ENCODE measurements at regions not wholly inside any gene's neighbourhood (a gene's known extent, or its start where the extent isn't known, plus 50 kb on each side); places are given as distances from the start of the nearest gene placed in this dataset.

DNA sequence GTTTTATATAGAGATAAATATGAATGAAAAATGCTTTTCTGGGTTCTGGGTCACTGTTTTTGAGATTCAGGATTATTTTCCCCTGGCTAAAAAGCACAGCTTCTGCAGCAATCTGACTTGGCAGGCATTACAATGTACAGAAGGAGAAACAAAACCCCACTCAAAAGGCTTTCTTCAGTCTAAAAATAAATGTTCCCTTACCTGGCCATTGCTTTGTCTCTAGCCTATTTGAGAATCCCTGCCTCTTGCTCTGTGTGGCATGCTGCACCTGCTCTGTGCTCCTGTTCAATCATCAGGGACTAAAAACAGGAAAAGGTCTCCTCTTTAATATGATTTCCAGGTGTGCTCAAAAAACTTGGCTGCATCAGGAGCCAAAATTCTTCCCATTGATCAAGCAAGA is 187.4 kb upstream of the STAC start:
- DNase-seq (ENCODE audit: low read depth): no peak

GRCh38 chr3:36193448-36193847 is 186.9 kb upstream of the STAC start:
- DNase-seq (ENCODE audit: low read depth): no peak

DNA sequence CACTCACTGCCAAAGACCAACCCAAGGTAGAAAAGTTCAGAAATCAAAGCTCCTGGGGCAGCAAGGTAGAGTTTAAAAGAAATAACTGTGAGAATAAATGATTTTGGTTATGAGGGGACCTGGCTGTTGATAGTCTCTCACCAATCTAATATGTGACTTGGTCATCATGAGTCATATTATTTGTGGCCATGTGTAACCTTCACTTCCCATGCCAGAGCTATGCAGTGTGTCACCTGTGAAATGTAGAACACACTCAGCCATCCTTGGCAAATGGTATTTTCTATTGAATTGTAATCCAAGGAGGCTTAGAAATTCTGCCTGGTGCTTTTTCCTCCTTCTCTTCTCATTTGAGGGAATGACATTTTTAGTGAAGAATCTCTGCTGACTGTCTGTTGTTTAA is 184.2 kb upstream of the STAC start:
- DNase-seq (ENCODE audit: low read depth): no peak

- no peak for DNase-seq (ENCODE audit: low read depth)
Measured at GRCh38 chr3:36197151-36197550, 183.2 kb upstream of the STAC start.

- DNase-seq (ENCODE audit: low read depth): no peak
Measured at GRCh38 chr3:36201546-36201945, 178.8 kb upstream of the STAC start.

DNA sequence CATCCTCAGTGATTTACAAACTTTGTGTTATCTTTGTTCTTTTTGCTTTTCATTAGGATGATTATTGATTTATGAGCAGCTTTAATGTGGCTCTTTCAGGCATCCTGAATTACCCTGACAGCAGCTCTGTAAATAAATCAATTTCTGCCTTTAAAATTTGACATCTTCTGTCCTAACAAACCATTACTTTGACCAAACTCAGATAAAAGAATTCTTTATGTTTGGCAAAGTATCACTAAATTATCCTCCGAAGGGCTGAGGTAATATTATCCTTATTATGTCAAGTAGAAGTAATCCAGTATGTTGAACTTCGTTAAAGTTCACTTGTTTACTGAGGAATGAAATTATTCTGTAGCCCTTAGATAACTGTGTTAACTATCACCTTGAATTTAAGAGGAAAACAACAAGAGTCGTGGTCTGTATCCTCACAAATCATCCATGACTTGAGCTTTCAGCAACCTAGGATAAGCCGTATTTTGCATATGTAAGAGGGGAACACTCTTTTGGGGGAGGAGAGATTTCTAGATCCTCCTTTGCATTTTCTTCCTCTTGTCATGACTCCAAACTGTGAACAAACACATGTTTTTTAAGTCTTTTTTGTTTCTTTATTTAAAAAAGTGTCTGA is 173.2 kb upstream of the STAC start:
- no peak for DNase-seq (ENCODE audit: low read depth)

GRCh38 chr3:36210840-36211651 is 169.3 kb upstream of the STAC start:
- DNase-seq (ENCODE audit: low read depth): no peak

GRCh38 chr3:36211652-36211999 is 168.7 kb upstream of the STAC start:
- DNase-seq (ENCODE audit: low read depth): no peak

DNA sequence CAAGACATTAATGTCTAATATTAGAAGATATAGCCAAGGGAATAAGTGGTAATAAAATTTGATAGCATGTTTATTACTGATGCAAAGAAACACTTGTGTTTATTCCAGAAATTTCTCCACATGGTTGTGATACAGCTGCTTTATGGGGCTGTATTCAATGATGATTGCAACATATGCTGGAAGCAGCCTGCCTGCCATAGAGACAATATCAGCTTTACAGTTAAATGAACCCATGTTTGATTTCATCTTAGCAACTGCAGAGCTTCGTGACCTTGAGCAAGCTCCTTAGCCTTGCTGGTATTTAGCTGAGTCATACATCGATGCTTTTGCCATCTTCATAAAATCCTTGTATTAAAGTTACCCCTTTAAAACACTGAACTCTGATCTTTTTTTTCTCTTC is 168.1 kb upstream of the STAC start:
- DNase-seq (ENCODE audit: low read depth): no peak

- no peak for DNase-seq (ENCODE audit: low read depth)
Measured at GRCh38 chr3:36214460-36214859, 165.8 kb upstream of the STAC start.

DNA sequence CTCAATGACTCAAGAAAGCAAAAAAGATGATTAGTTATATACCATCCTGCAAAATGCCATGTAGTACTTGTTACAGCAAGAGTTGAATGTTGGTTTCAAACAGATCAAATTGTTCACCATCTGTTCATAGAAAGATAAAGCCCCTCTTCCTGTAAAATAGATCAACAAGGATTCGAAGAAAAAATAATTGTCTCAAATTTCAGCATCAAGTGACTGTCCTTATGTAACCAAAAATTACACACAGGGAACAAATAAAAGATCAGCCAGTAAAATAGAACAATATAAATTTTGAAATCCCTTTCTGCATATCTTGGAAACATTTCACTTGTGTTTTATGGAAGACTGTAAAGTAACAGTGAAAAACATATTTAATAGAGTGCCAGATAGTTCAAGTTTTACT is 165.1 kb upstream of the STAC start:
- peak; percentile 46 for DNase-seq (ENCODE audit: low read depth)

DNA sequence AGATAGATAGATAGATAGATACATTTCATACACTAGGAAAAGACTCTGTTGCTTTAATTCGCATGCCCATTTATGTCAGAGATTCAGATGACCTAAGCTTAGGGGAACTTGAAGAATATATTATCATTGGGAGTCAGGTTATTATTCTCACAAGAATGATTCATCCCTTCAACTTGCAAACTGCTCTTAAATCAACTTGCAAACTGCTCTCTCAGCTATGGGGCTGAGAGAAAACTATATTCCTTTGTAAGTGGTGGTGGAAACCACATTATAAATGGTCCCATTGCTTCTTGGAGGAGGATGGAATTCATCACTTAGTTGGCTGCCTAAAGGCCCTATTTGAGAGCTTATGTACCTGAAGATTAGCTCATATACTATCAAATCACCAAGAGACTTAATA is 160.9 kb upstream of the STAC start:
- DNase-seq (ENCODE audit: low read depth): no peak

DNA sequence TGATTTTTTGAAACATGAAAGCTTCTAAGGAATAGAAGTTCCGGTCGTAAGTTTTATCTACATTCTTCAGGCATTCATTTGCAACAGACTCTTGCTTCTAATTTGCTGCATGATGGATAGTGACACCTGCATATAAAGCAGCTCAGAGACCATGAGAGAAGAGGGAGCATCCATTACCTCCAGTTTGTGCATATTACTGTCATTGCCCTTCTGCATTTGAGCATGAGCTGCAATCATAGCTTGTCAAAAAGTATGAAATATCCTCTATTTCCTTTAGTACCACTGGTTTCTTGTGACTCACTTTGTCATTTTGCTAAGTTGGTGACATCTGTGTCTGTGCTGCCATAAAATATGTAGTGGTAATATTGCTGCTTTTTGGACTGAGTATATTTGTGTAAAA is 160.1 kb upstream of the STAC start:
- no peak for DNase-seq (ENCODE audit: low read depth)

DNA sequence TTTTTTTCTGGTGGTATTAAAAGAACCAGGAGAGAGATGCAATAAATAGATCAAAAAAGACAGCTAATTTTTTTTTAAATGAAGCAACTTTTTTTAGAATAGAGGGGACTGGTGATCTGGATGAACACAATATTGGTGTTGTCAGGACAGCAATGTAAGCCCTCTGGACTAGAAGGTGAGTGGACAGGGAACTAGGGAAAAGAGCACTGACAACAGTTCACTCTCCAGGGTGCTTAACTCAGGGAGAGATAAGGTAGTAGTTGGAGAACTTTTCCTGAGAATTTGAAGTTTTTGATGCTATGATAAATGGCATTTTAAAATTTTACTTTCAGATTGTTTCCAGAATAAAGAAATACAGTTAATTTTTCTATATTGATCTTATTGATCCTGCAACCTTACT is 158.3 kb upstream of the STAC start:
- no peak for DNase-seq (ENCODE audit: low read depth)

DNA sequence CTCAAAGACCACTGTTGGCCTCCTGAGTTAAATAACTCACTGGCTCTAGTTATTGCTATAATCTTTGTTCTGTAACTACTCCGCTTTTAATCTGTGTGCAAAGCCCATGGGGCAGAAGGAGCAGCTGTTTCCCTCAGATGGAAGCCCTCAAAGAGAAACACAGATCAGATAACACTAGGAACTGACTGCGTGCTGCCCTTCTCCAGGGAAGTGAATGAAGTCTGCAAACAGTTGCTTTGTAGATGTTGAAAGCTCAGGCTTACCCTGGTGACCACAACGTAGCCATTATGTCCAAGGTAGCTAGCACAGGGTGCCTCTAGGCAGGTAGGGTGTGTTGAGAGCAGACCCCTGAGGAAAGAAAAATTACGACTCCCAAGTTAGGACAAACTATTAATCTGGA is 152.3 kb upstream of the STAC start:
- DNase-seq (ENCODE audit: low read depth): peak; percentile 66

GRCh38 chr3:36229496-36229895 is 150.8 kb upstream of the STAC start:
- no peak for DNase-seq (ENCODE audit: low read depth)

GRCh38 chr3:36232797-36233489 is 147.4 kb upstream of the STAC start:
- no peak for DNase-seq (ENCODE audit: low read depth)

GRCh38 chr3:36244728-36245127 is 135.6 kb upstream of the STAC start:
- no peak for DNase-seq (ENCODE audit: low read depth)

DNA sequence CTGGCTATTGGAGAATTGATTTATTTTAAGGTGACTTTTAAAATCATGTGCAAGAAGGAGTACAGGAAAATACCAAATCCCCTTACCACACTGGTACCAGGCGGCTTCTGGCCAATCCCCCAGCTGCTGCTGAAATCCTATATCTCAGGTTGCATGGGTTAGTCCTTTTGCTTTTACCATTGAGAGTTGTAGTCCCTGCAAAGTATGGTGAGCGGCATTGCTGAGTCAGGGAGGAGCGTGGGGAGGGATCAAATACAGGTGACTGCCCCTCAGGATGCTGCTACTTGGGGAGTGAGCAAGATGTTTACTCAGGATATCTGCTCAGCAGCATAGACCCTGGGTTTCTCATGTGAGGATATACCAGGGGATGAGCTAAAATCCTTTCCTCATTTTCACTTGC is 131.9 kb upstream of the STAC start:
- no peak for DNase-seq (ENCODE audit: low read depth)

DNA sequence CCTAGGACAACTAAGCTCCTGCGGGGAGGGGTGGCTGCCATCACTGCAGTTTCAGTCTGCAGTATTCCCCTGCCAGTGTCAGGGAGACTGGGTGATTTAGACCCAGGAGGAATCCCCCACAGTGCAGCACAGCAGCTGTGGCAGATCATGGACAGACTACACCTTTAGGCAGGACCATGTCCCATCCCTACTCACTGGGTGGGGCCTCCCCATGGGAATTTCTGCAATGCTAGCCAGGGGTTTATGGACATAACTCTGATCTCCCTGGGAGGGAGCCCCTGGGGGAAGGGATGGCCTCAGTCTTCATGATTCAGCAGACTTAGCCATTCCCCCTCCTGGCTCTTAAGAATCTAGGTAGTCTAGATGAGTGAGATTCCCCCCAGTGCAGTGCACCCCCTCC is 130.1 kb upstream of the STAC start:
- no peak for DNase-seq (ENCODE audit: low read depth)

DNA sequence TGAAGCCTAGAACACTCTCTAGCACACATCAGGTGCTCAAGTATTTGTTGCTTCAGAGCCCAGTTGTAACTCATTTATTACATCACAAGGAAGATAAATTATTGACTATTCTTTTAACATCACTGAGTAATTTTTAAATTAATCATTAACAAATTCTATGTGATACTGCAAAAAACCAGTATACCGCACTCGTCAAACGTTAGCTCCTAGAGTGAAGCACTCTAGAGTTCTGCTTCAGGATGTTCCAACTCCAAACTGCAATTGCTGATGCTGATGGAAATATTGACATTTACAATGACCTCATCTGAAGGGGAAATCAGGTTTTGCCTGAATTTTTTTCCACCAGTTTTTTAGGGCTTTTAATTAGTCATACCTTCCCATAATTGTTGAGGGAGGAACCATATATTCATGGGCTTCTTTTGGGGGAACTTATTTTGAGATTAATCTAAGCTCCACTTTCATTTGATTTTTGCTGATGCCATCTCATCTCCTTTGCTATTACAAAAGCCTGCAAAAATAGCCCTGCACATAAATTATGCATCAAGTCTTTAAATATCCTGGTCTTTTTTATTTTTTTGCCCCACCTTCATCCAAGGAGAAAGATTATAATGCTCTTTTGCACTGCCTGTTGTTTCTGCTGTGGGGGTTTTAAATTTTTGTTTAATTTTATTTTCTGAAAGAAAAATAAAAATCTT is 123.0 kb upstream of the STAC start:
- no peak for DNase-seq (ENCODE audit: low read depth)

DNA sequence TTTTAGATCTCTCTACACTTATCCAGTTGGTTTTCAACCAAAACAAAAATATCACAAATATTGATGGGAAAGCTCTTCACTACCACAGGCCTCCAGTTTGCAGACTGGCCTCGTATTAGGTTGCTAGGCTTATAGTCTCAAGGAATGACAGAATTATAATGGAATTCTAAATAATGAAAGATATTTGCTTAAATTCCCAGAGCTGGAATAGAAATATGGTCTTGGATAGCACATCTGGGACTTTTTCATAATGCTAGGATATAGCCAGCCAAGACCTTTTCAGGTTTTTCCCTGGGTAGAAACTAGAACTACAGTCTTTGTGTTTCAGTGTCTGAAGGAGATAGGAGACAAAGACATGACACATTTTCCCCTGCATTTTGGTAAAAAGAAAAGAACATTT is 121.9 kb upstream of the STAC start:
- DNase-seq (ENCODE audit: low read depth): no peak

DNA sequence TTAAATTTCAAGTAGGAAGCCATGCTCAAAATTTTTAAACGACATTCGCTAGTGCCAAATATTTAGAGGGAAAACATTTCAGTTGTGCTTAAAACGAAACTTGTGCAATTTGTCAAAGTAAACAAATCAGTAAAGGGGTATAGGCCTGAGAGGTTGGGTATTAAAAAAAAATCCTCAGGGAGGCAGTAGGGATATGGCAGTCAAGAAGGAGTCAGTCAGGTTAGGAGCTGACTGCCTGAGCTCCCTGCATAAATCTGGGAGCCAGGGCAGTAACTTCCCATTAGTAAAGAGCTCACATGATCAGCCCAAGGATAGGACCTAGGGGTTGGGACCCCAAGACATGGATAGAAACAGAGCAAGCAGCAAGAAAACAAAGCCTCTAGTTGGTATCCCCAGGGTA is 120.7 kb upstream of the STAC start:
- no peak for DNase-seq (ENCODE audit: low read depth)

All from CMK (cell line).